Ishikawa (cell line): ENCODE measurements at regions not wholly inside any gene's neighbourhood (a gene's known extent, or its start where the extent isn't known, plus 50 kb on each side); places are given as distances from the start of the nearest gene placed in this dataset.

Source experiments
- CEBPB ChIP-seq: IDR thresholded peaks from 2 replicates; pipeline ENCODE4 v1.6.1; 2012
- CREB1 ChIP-seq: IDR thresholded peaks from 2 replicates; pipeline ENCODE4 v1.6.1; 2012; ENCODE audit warnings: low read depth
- EGR1 ChIP-seq: IDR thresholded peaks from 2 replicates; pipeline ENCODE4 v1.6.1; 2012
- EP300 ChIP-seq: IDR thresholded peaks from 2 replicates; pipeline ENCODE4 v1.6.1; 2012; ENCODE audit warnings: borderline replicate concordance
- FOXM1 ChIP-seq: IDR thresholded peaks from 2 replicates; pipeline ENCODE4 v1.6.1; 2012; ENCODE audit warnings: low read depth, borderline replicate concordance
- MAX ChIP-seq: IDR thresholded peaks from 2 replicates; pipeline ENCODE4 v1.6.1; 2012
- NFIC ChIP-seq: IDR thresholded peaks from 2 replicates; pipeline ENCODE4 v1.6.1; 2012
- RAD21 ChIP-seq: IDR thresholded peaks from 2 replicates; pipeline ENCODE4 v1.6.1; 2012; ENCODE audit warnings: low read depth
- REST ChIP-seq: IDR thresholded peaks from 2 replicates; pipeline ENCODE4 v1.6.1; 2012; ENCODE audit warnings: low read depth, mild to moderate bottlenecking
- TAF1 ChIP-seq: IDR thresholded peaks from 2 replicates; pipeline ENCODE4 v1.6.1; 2012; ENCODE audit warnings: low read depth, mild to moderate bottlenecking
- TCF12 ChIP-seq: IDR thresholded peaks from 2 replicates; pipeline ENCODE4 v1.6.1; 2012; ENCODE audit warnings: low read depth
- TEAD4 ChIP-seq: IDR thresholded peaks from 2 replicates; pipeline ENCODE4 v1.6.1; 2012
- USF1 ChIP-seq: IDR thresholded peaks from 2 replicates; pipeline ENCODE4 v1.6.1; 2012
- YY1 ChIP-seq: IDR thresholded peaks from 2 replicates; pipeline ENCODE4 v1.6.1; 2012; ENCODE audit warnings: low read depth
- ZBTB7A ChIP-seq: IDR thresholded peaks from 2 replicates; pipeline ENCODE4 v1.6.1; 2012; ENCODE audit warnings: low read depth

- TF ChIP-seq TEAD4 (no peak), CEBPB (no peak), CREB1 (no peak), REST (no peak), NFIC (no peak), EGR1 (no peak), ZBTB7A (no peak), TCF12 (no peak), EP300 (no peak), FOXM1 (no peak), YY1 (no peak), USF1 (no peak), RAD21 (no peak), MAX (no peak), TAF1 (no peak)
Observed at GRCh38 chr14:38960946-38961531, 142.0 kb downstream of the SEC23A start.

GRCh38 chr14:38959021-38959420 lies 144.0 kb downstream of the SEC23A start:
- TF ChIP-seq REST (no peak), YY1 (no peak), FOXM1 (no peak)

- TF ChIP-seq USF1 (no peak), REST (no peak), FOXM1 (no peak), YY1 (no peak), RAD21 (no peak), TCF12 (no peak), CREB1 (no peak)
Observed at GRCh38 chr14:38958589-38958988, 144.4 kb downstream of the SEC23A start.

GRCh38 chr14:38951451-38951850 lies 151.6 kb downstream of the SEC23A start:
- TF ChIP-seq NFIC (no peak), USF1 (no peak), YY1 (no peak), REST (no peak), MAX (no peak), TAF1 (no peak), EGR1 (no peak), ZBTB7A (no peak), CREB1 (no peak), TEAD4 (no peak), RAD21 (no peak), CEBPB (no peak), FOXM1 (no peak), TCF12 (no peak), EP300 (no peak)
